HG02870 (cell line): ENCODE measurements at regions not wholly inside any gene's neighbourhood (a gene's known extent, or its start where the extent isn't known, plus 50 kb on each side); places are given as distances from the start of the nearest gene placed in this dataset.

Source experiments
- ATAC-seq: cut with Tn5 transposase; IDR thresholded peaks from one replicate; pipeline ENCODE4 v1.9.1; 2021; ENCODE audit warnings: mild to moderate bottlenecking, moderate library complexity; ENCODE audit not compliant: unreplicated experiment

- ATAC-seq = no peak
Measured at GRCh38 chr5:136811551-136811950, 446.2 kb upstream of the TRPC7 start.

- ATAC-seq = no peak
Measured at GRCh38 chr5:136811086-136811485, 445.7 kb upstream of the TRPC7 start.

GRCh38 chr5:136810261-136810801 is 445.0 kb upstream of the TRPC7 start:
- no peak for ATAC-seq

GRCh38 chr5:136809382-136809781 is 444.0 kb upstream of the TRPC7 start:
- no peak for ATAC-seq

- ATAC-seq = no peak
Measured at GRCh38 chr5:136808756-136809155, 443.4 kb upstream of the TRPC7 start.

GRCh38 chr5:136805466-136805865 is 440.1 kb upstream of the TRPC7 start:
- no peak for ATAC-seq

GRCh38 chr5:136802383-136802782 is 437.0 kb upstream of the TRPC7 start:
- no peak for ATAC-seq

- ATAC-seq = no peak
Measured at GRCh38 chr5:136799806-136800372, 434.5 kb upstream of the TRPC7 start.

- no peak for ATAC-seq
Measured at GRCh38 chr5:136793300-136793699, 428.0 kb upstream of the TRPC7 start.

- no peak for ATAC-seq
Measured at GRCh38 chr5:136781464-136781863, 416.1 kb upstream of the TRPC7 start.

GRCh38 chr5:136780518-136780917 is 415.2 kb upstream of the TRPC7 start:
- ATAC-seq = no peak

GRCh38 chr5:136776022-136776927 is 410.9 kb upstream of the TRPC7 start:
- ATAC-seq = no peak

GRCh38 chr5:136772491-136772890 is 407.1 kb upstream of the TRPC7 start:
- ATAC-seq = no peak

GRCh38 chr5:136769900-136770684 is 404.7 kb upstream of the TRPC7 start:
- ATAC-seq = peak; percentile 85

GRCh38 chr5:136769093-136769492 is 403.7 kb upstream of the TRPC7 start:
- no peak for ATAC-seq

GRCh38 chr5:136768457-136768856 is 403.1 kb upstream of the TRPC7 start:
- ATAC-seq = no peak

- no peak for ATAC-seq
Measured at GRCh38 chr5:136766456-136766855, 401.1 kb upstream of the TRPC7 start.

GRCh38 chr5:136764601-136765000 is 399.3 kb upstream of the TRPC7 start:
- ATAC-seq = no peak

- ATAC-seq = no peak
Measured at GRCh38 chr5:136763548-136763947, 398.2 kb upstream of the TRPC7 start.

GRCh38 chr5:136754216-136754615 is 388.9 kb upstream of the TRPC7 start:
- ATAC-seq = no peak

- no peak for ATAC-seq
Measured at GRCh38 chr5:136750224-136750862, 385.0 kb upstream of the TRPC7 start.
